ENCODE measurements at regions not wholly inside any gene's neighbourhood (a gene's known extent, or its start where the extent isn't known, plus 50 kb on each side); places are given as distances from the start of the nearest gene placed in this dataset.

- peaks cover 93% of the 10 kb centered on the region for H3K27me3 ChIP-seq (ENCODE audit: low read depth, low read length)
- H3K4me1 ChIP-seq (ENCODE audit: low read length) = peaks cover 12% of the 10 kb centered on the region
- no peaks in the 10 kb centered on the region for H3K79me2 ChIP-seq (ENCODE audit: low read length)
- H3K9me3 ChIP-seq (ENCODE audit: insufficient read depth, low read length) = no peaks in the 10 kb centered on the region
- TF ChIP-seq CTCF (IDR thresholded peaks at IDR 0.05; ENCODE audit: low read depth, low read length) (no peak), EZH2phosphoT487 (IDR thresholded peaks at IDR 0.05; ENCODE audit: low read depth) (no peak)
- H4K20me1 ChIP-seq (ENCODE audit: insufficient read depth, low read length) = peaks cover 13% of the 10 kb centered on the region; the same call in 1 of the 2 replicates
- no peaks in the 10 kb centered on the region for H3K36me3 ChIP-seq (replicated peaks; ENCODE audit: low read depth, low read length)
- H3K27ac ChIP-seq (ENCODE audit: low read length) = no peak overlapping the region
- H3K9ac ChIP-seq (ENCODE audit: low read length) = no peak overlapping the region
- H3K4me2 ChIP-seq (ENCODE audit: low read length) = peak overlapping the region; percentile 23; the same call in 1 of the 2 replicates
- no peak overlapping the region for H2AFZ ChIP-seq (ENCODE audit: low read depth, low read length)
- no peak overlapping the region for H3K4me3 ChIP-seq (ENCODE audit: low read length)
Observed at GRCh38 chr11:19450282-19450681, 209.5 kb upstream of the E2F8 start.

GRCh38 chr11:19448651-19449050 lies 207.9 kb upstream of the E2F8 start:
- no peaks in the 10 kb centered on the region for H3K79me2 ChIP-seq (ENCODE audit: low read length)
- no peak for TF ChIP-seq CTCF (IDR thresholded peaks at IDR 0.05; ENCODE audit: low read depth, low read length)
- no peak for TF ChIP-seq EZH2phosphoT487 (IDR thresholded peaks at IDR 0.05; ENCODE audit: low read depth)
- H3K4me3 ChIP-seq (ENCODE audit: low read length) = no peak overlapping the region
- no peak overlapping the region for H2AFZ ChIP-seq (ENCODE audit: low read depth, low read length)
- no peak overlapping the region for H3K9ac ChIP-seq (ENCODE audit: low read length)
- peaks cover 90% of the 10 kb centered on the region for H3K27me3 ChIP-seq (ENCODE audit: low read depth, low read length)
- no peaks in the 10 kb centered on the region for H3K36me3 ChIP-seq (replicated peaks; ENCODE audit: low read depth, low read length)
- H3K4me1 ChIP-seq (ENCODE audit: low read length) = peaks cover 12% of the 10 kb centered on the region
- no peak overlapping the region for H3K27ac ChIP-seq (ENCODE audit: low read length)
- no peaks in the 10 kb centered on the region for H3K9me3 ChIP-seq (ENCODE audit: insufficient read depth, low read length)
- H3K4me2 ChIP-seq (ENCODE audit: low read length) = no peak overlapping the region
- H4K20me1 ChIP-seq (ENCODE audit: insufficient read depth, low read length) = peaks cover 17% of the 10 kb centered on the region; the same call in 1 of the 2 replicates

GRCh38 chr11:19447150-19447566 lies 206.4 kb upstream of the E2F8 start:
- Histone ChIP-seq H3K36me3 (replicated peaks; ENCODE audit: low read depth, low read length) (no peaks in the 10 kb centered on the region), H3K4me1 (ENCODE audit: low read length) (peaks cover 22% of the 10 kb centered on the region), H3K9me3 (ENCODE audit: insufficient read depth, low read length) (no peaks in the 10 kb centered on the region), H4K20me1 (ENCODE audit: insufficient read depth, low read length) (peaks cover 30% of the 10 kb centered on the region), H3K27me3 (ENCODE audit: low read depth, low read length) (peaks cover 87% of the 10 kb centered on the region), H3K27ac (ENCODE audit: low read length) (no peak overlapping the region), H2AFZ (ENCODE audit: low read depth, low read length) (no peak overlapping the region), H3K79me2 (ENCODE audit: low read length) (no peaks in the 10 kb centered on the region), H3K4me3 (ENCODE audit: low read length) (no peak overlapping the region), H3K4me2 (ENCODE audit: low read length) (no peak overlapping the region), H3K9ac (ENCODE audit: low read length) (no peak overlapping the region)
- TF ChIP-seq CTCF (IDR thresholded peaks at IDR 0.05; ENCODE audit: low read depth, low read length) (no peak), EZH2phosphoT487 (IDR thresholded peaks at IDR 0.05; ENCODE audit: low read depth) (no peak)

- Histone ChIP-seq H3K9ac (ENCODE audit: low read length) (no peak overlapping the region), H3K4me1 (ENCODE audit: low read length) (peaks cover 30% of the 10 kb centered on the region), H3K36me3 (replicated peaks; ENCODE audit: low read depth, low read length) (no peaks in the 10 kb centered on the region), H3K27ac (ENCODE audit: low read length) (no peak overlapping the region), H2AFZ (ENCODE audit: low read depth, low read length) (no peak overlapping the region), H3K27me3 (ENCODE audit: low read depth, low read length) (peaks cover 86% of the 10 kb centered on the region), H3K4me3 (ENCODE audit: low read length) (no peak overlapping the region), H3K4me2 (ENCODE audit: low read length) (no peak overlapping the region), H3K79me2 (ENCODE audit: low read length) (no peaks in the 10 kb centered on the region), H4K20me1 (ENCODE audit: insufficient read depth, low read length) (peaks cover 35% of the 10 kb centered on the region), H3K9me3 (ENCODE audit: insufficient read depth, low read length) (no peaks in the 10 kb centered on the region)
- TF ChIP-seq CTCF (IDR thresholded peaks at IDR 0.05; ENCODE audit: low read depth, low read length) = no peak
- TF ChIP-seq EZH2phosphoT487 (IDR thresholded peaks at IDR 0.05; ENCODE audit: low read depth) = no peak
Observed at GRCh38 chr11:19445771-19446170, 205.0 kb upstream of the E2F8 start.
